ENCODE measurements at regions not wholly inside any gene's neighbourhood (a gene's known extent, or its start where the extent isn't known, plus 50 kb on each side); places are given as distances from the start of the nearest gene placed in this dataset.

DNA sequence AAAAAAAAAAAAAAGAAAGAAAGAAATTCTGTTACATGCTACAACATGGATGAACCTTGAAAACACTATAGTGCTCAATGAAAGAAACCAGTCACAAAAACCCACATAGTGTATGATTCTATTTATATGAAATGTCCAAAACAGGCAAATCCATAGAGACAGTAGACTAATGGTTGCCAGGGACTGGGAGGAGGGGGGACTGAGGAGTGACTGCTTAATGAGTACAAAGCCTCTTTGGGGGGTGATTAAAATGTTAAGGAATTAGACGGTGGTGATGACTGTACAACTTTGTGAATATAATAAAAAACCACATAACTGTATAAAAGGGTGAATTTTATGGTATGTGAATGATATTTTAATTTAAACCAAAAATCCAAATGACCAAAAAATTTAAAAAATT is 116.0 kb upstream of the GUCA2B start:
- H3K4me3 ChIP-seq (ENCODE audit: low read depth, low read length), result no peak overlapping the region
- TF ChIP-seq, protein P1, sequence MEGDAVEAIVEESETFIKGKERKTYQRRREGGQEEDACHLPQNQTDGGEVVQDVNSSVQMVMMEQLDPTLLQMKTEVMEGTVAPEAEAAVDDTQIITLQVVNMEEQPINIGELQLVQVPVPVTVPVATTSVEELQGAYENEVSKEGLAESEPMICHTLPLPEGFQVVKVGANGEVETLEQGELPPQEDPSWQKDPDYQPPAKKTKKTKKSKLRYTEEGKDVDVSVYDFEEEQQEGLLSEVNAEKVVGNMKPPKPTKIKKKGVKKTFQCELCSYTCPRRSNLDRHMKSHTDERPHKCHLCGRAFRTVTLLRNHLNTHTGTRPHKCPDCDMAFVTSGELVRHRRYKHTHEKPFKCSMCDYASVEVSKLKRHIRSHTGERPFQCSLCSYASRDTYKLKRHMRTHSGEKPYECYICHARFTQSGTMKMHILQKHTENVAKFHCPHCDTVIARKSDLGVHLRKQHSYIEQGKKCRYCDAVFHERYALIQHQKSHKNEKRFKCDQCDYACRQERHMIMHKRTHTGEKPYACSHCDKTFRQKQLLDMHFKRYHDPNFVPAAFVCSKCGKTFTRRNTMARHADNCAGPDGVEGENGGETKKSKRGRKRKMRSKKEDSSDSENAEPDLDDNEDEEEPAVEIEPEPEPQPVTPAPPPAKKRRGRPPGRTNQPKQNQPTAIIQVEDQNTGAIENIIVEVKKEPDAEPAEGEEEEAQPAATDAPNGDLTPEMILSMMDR (IDR thresholded peaks at IDR 0.05; ENCODE audit: control insufficient read depth, extremely low read depth, insufficient read depth), result no peak
- DNase-seq (ENCODE audit: low read depth), result no peak

DNA sequence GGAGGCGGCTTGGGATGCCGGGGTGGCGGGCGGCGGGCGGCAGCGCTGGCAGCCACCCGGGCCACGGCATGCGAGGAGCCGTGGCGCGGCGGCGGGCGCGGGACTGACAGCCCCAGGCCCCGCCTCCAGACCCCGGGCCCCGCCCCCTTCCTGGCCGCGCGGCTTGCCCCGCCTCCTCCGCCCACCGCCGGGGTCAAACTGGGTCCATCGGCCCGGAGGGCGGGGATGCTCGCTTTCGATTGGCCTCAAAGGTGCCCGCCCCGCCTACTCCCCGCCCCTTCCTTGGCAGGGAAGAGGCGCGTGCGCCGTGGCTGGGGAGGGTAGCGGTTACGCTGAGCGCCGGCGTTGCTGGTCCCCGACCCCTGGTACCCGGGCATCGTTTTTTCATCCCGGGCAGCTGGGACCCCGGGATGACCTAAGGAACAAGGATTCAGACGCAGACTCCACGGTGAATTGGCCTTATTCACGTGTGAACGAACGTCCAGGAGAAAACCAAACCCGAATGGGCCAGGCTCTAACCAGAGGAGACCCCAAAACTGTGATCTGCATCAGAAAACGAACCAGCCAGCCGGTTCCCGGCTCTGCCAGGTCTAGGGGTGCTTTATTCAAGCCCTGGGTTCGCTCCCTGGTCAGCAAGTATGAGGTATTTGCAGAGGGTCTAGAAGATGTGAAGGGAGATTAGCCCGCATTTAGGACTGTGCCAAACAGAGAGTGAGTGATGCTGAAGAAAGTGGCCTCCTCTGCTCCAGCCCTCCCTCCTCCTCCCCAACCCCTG is 117.2 kb upstream of the GUCA2B start:
- DNase-seq (ENCODE audit: low read depth), result peak; percentile 75
- TF ChIP-seq, protein P1 (IDR thresholded peaks at IDR 0.05; ENCODE audit: control insufficient read depth, extremely low read depth, insufficient read depth), result no peak
- peak overlapping the region; percentile 66 for H3K4me3 ChIP-seq (ENCODE audit: low read depth, low read length)

DNA sequence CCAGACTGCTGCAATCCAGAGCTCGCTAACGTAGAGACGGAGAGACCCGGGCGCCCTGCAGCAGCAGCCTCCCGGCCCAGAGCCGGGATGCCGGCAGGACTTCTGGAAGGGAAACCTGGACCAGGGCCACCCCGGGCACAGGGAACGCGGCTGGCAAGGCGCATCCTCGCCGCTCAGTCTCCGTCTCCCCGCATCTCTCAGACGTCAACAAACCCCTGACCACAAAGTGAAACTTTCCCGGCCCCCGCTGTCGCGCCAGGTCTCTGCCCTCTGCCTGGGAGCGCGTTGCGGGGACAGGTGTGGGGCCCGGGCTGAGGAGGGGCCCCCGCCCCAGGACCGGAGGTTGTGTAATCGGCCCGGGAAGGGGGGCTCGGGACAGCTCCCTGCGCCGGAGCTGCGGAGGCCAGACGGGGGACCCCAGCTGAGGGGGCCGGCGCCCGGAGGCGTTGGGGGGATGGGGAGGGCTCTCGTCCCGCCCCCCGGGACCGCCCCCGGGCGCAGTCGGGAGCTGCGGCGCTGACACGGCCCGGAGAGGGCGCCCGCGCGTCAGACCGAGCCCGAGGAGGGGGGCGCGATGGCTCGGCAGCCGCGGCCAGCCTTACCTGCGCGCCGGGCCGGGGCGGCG is 116.6 kb upstream of the HIVEP3 start:
- no peak for DNase-seq (ENCODE audit: low read depth)
- peak overlapping the region; percentile 87 for H3K4me3 ChIP-seq (ENCODE audit: low read depth, low read length)
- TF ChIP-seq, protein P1 (IDR thresholded peaks at IDR 0.05; ENCODE audit: control insufficient read depth, extremely low read depth, insufficient read depth), result peak; percentile 74

DNA sequence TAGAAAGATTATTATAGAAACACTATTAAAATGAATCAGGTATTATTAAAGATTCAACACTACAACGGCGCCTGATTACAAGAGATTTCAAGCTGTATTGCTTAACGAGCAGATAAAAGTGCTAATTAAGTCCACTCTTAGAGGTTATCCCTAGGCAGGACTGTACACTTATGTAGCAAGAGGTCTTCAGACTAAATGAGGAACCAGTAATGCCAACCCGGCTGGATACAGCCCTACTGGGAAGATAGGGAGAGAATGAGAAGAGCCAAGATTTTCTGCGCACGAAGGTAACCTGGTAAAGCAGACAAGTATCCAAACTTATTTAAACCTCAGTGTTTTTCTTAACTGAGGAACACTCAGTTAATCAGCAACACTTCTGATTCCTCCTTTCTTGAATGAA is 115.7 kb upstream of the HIVEP3 start:
- TF ChIP-seq, protein P1 (IDR thresholded peaks at IDR 0.05; ENCODE audit: control insufficient read depth, extremely low read depth, insufficient read depth), result no peak
- H3K4me3 ChIP-seq (ENCODE audit: low read depth, low read length), result no peak overlapping the region
- no peak for DNase-seq (ENCODE audit: low read depth)

DNA sequence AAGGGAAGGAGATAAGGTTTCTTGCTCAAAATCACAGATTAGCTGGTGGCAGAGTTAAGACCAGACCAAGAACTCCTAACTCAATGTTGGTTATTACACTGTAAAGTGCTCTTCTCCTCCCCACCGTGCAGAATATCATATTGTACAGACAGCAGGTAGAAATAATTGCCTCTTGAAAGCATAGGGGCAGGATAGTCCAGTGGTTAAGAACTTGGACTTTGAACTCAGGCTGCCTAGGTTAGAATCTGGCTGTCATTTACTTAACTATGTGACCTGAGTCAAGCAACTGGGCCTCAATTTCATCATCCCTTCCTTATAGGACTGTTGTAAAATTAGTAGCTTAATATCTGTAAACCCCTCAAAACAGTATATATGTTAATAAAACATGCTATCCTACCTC is 114.9 kb upstream of the HIVEP3 start:
- no peak overlapping the region for H3K4me3 ChIP-seq (ENCODE audit: low read depth, low read length)
- DNase-seq (ENCODE audit: low read depth), result no peak
- TF ChIP-seq, protein P1 (IDR thresholded peaks at IDR 0.05; ENCODE audit: control insufficient read depth, extremely low read depth, insufficient read depth), result no peak

DNA sequence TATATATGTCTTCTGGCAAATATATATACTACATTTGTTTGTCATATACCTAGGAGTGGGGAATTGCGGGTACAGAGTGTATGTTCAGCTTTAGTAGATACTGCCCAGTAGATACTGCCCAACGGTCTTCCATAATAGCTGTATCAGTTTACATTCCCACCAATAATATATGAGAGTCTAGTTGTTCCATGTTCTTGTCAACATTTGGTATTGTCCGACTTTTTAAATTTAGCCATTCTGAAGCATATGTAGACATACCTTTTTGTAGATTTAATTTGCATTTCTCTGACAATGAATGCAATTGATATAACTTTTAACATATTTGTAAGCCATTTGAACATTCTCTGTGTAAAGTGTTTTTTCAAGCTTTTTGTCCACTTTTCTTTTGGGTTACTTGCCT is 99.0 kb upstream of the HIVEP3 start:
- TF ChIP-seq, protein P1 (IDR thresholded peaks at IDR 0.05; ENCODE audit: control insufficient read depth, extremely low read depth, insufficient read depth), result no peak
- DNase-seq (ENCODE audit: low read depth), result no peak
- no peak overlapping the region for H3K4me3 ChIP-seq (ENCODE audit: low read depth, low read length)
